Endothelial cell (in vitro differentiated cells): ENCODE measurements at regions not wholly inside any gene's neighbourhood (a gene's known extent, or its start where the extent isn't known, plus 50 kb on each side); places are given as distances from the start of the nearest gene placed in this dataset.
A peak's percentile ranks its signal among the peaks of the same experiment; 100 is the strongest.

Experiments used
- DNase-seq: peaks from one replicate; pipeline ENCODE4 v3.0.0; 2021; ENCODE audit warnings: low spot score
- H3K27ac Mint-ChIP-seq: one replicate; pipeline ENCODE4 v1.8.0; 2021; ENCODE audit warnings: mixed read lengths, inconsistent platforms; ENCODE audit not compliant: unreplicated experiment
- H3K27me3 Mint-ChIP-seq: one replicate; pipeline ENCODE4 v1.8.0; 2021; ENCODE audit warnings: mild to moderate bottlenecking, moderate library complexity, mixed read lengths, inconsistent platforms; ENCODE audit not compliant: unreplicated experiment
- H3K36me3 Mint-ChIP-seq: one replicate; pipeline ENCODE4 v1.8.0; 2021; ENCODE audit warnings: mild to moderate bottlenecking, low read depth, mixed read lengths, inconsistent platforms; ENCODE audit not compliant: unreplicated experiment
- H3K4me1 Mint-ChIP-seq: one replicate; pipeline ENCODE4 v1.8.0; 2021; ENCODE audit warnings: mild to moderate bottlenecking, mixed read lengths, inconsistent platforms; ENCODE audit not compliant: unreplicated experiment
- H3K4me3 Mint-ChIP-seq: one replicate; pipeline ENCODE4 v1.8.0; 2021; ENCODE audit warnings: mild to moderate bottlenecking, mixed read lengths, inconsistent platforms; ENCODE audit not compliant: unreplicated experiment
- H3K9me3 Mint-ChIP-seq: one replicate; pipeline ENCODE4 v1.8.0; 2021; ENCODE audit warnings: mixed read lengths, inconsistent platforms; ENCODE audit not compliant: unreplicated experiment
- TF ChIP-seq, protein P1 (sequence below): fragments of 200-600 bp; sonication (generic); IDR thresholded peaks from one replicate; pipeline ENCODE4 v1.5.0; 2021; ENCODE audit warnings: antibody characterized with exemption; ENCODE audit not compliant: unreplicated experiment

DNA sequence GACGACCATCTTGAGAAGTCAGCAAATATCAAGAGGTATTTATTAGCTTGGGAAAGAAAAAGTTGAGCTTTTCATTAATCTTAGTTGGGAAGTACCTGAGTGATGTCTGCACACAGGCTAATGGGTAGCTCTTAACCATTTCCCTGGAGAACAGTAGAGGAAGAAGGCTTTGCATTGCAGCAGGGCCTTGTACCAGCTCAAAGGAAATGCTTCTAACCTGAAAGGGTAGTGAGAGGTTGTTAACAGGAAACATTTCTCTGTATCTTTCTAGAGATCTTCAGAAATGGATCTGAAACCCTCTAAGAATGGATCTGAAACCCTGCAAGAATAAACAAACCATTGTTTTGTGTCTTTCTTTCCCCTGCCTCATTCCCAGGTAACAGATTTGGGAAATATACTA, 393.3 kb downstream of the PLK2 start:
- Mint-ChIP-seq H3K4me3 (no peak overlapping the region), H3K36me3 (no peaks in the 10 kb centered on the region), H3K27ac (peak overlapping the region; percentile 65), H3K4me1 (peaks cover 58% of the 10 kb centered on the region), H3K9me3 (peaks cover 4% of the 10 kb centered on the region), H3K27me3 (peaks cover 2% of the 10 kb centered on the region)
- DNase-seq: no peak
- TF ChIP-seq, protein P1, sequence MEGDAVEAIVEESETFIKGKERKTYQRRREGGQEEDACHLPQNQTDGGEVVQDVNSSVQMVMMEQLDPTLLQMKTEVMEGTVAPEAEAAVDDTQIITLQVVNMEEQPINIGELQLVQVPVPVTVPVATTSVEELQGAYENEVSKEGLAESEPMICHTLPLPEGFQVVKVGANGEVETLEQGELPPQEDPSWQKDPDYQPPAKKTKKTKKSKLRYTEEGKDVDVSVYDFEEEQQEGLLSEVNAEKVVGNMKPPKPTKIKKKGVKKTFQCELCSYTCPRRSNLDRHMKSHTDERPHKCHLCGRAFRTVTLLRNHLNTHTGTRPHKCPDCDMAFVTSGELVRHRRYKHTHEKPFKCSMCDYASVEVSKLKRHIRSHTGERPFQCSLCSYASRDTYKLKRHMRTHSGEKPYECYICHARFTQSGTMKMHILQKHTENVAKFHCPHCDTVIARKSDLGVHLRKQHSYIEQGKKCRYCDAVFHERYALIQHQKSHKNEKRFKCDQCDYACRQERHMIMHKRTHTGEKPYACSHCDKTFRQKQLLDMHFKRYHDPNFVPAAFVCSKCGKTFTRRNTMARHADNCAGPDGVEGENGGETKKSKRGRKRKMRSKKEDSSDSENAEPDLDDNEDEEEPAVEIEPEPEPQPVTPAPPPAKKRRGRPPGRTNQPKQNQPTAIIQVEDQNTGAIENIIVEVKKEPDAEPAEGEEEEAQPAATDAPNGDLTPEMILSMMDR: no peak

DNA sequence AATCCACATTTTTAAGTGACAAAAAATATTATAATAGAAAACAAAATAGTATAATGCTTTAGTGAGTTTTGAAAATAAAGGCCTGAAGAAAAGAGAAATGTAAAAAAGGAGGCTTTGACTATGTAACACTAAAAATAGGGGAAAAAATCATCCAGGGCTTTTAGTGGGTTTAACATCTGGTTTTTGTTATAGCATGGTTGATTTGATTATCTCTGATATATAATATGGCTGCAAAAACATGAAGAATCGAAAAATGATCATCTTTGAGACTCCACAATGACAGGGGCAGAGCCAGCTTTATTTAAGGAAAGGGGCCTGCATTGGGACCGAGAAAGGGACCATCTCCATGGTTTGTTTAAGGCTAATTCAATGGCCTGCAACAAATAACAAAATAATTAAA, 393.8 kb downstream of the PLK2 start:
- Mint-ChIP-seq H3K4me3 (no peak overlapping the region), H3K27me3 (peaks cover 2% of the 10 kb centered on the region), H3K27ac (peak overlapping the region; percentile 73), H3K9me3 (peaks cover 4% of the 10 kb centered on the region), H3K4me1 (peaks cover 57% of the 10 kb centered on the region), H3K36me3 (no peaks in the 10 kb centered on the region)
- no peak for DNase-seq
- TF ChIP-seq, protein P1: no peak

DNA sequence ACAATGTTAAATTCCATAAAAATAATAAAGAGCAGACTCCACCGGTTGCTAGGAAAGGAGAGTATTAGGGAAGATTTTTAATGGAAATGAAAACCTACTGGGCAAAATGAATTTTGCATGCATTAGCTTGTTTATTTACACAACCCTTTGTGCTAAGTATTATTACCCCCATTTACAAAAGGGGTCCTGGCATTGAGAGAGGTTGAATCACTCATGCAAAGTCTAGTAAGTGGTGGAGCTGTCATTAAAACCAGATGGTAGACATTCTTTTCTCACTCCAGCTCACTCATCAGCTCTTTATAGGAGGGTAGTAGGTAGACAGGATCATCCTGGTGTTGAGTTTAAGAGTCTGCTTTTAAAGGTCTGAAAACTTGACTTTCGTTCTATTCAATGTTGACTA, 395.1 kb downstream of the PLK2 start:
- Mint-ChIP-seq H3K27ac (peak overlapping the region; percentile 45), H3K36me3 (no peaks in the 10 kb centered on the region), H3K9me3 (peaks cover 4% of the 10 kb centered on the region), H3K4me1 (peaks cover 56% of the 10 kb centered on the region), H3K27me3 (peaks cover 3% of the 10 kb centered on the region), H3K4me3 (no peak overlapping the region)
- TF ChIP-seq, protein P1: no peak
- DNase-seq: no peak

DNA sequence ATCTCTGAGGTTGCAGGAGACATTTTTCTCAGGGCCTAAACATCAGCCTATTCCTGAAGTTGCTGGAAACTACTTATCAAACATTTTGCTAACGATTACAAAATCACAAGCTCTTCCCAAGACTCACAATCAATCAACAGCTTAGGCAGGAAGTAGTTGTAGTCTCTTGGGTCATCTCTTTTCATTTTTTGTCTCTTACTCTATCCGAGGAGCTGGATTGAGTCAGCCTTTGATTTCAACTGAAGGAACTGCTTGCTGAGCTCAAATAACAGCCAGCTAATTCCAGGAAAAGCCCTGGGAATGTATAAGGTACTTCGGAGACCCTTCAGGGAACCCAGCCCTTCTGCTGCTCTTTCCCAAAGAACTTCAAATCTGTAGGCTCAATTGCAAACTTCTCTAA, 398.9 kb downstream of the PLK2 start:
- TF ChIP-seq, protein P1: no peak
- no peak overlapping the region for H3K4me3 Mint-ChIP-seq

DNA sequence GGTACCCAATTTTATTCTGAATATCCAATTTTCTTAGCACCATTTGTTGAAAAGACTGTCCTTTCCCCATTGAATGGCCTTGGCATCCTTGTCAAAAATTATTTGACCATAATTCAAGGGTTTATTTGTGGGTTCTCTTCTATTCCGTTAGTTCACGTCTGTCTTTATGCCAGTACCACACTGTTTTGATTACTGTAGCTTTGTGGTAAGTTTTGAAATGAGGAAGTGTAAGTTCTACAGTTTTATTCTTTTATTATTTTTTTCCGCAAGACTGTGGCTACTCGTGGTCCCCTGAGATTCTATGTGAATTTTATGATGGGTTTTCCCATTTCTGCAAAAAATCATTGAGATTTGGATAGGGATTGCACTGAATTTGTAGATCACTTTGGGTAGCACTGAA, 402.6 kb downstream of the PLK2 start:
- peaks cover 20% of the 10 kb centered on the region for H3K4me1 Mint-ChIP-seq
- H3K27ac Mint-ChIP-seq: no peak overlapping the region
- TF ChIP-seq, protein P1: no peak
- H3K4me3 Mint-ChIP-seq: no peak overlapping the region
- no peaks in the 10 kb centered on the region for H3K9me3 Mint-ChIP-seq
- peaks cover 2% of the 10 kb centered on the region for H3K27me3 Mint-ChIP-seq
- DNase-seq: no peak
- H3K36me3 Mint-ChIP-seq: no peaks in the 10 kb centered on the region

More for the DNA sequence above, 398.9 kb downstream of the PLK2 start:
- Mint-ChIP-seq H3K4me1 (peaks cover 37% of the 10 kb centered on the region), H3K27ac (no peak overlapping the region), H3K27me3 (peaks cover 3% of the 10 kb centered on the region), H3K36me3 (no peaks in the 10 kb centered on the region), H3K9me3 (no peaks in the 10 kb centered on the region)
- DNase-seq: no peak
